ENCODE measurements at regions not wholly inside any gene's neighbourhood (a gene's known extent, or its start where the extent isn't known, plus 50 kb on each side); places are given as distances from the start of the nearest gene placed in this dataset.
A peak's percentile ranks its signal among the peaks of the same experiment; 100 is the strongest.

DNA sequence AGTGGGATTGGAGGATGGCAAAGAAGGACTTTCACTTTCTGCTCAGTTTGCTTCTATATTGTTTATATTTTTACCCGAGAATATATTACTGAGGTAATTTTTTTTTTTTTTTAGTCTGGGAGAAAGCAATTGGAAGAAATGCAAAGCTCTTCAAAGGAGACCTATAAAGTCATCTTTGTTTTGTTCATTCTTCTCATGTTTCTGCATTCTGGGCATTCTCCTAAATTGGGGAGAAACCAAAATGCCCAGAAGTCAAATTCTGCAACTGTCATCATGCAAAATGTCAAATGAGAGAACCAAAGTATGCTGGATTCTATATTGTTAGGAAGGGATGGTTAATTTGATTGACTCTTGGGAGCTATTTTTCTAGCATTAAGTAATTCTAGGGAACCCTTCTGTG, 168.3 kb upstream of the TSC22D2 start:
- no peaks in the 10 kb centered on the region for H3K36me3 ChIP-seq (replicated peaks; ENCODE audit: insufficient read depth, low read depth)
- H3K4me1 ChIP-seq (ENCODE audit: insufficient read depth): peaks cover 19% of the 10 kb centered on the region
- H4K20me1 ChIP-seq (ENCODE audit: insufficient read depth, poor library complexity, severe bottlenecking): no peaks in the 10 kb centered on the region
- WGBS (ENCODE audit: low lambda C conversion rate, missing lambda C conversion rate): 44% methylated on average over 1 of the region's 1 CpG
- TF ChIP-seq, protein P1, sequence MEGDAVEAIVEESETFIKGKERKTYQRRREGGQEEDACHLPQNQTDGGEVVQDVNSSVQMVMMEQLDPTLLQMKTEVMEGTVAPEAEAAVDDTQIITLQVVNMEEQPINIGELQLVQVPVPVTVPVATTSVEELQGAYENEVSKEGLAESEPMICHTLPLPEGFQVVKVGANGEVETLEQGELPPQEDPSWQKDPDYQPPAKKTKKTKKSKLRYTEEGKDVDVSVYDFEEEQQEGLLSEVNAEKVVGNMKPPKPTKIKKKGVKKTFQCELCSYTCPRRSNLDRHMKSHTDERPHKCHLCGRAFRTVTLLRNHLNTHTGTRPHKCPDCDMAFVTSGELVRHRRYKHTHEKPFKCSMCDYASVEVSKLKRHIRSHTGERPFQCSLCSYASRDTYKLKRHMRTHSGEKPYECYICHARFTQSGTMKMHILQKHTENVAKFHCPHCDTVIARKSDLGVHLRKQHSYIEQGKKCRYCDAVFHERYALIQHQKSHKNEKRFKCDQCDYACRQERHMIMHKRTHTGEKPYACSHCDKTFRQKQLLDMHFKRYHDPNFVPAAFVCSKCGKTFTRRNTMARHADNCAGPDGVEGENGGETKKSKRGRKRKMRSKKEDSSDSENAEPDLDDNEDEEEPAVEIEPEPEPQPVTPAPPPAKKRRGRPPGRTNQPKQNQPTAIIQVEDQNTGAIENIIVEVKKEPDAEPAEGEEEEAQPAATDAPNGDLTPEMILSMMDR (IDR thresholded peaks at IDR 0.05; ENCODE audit: poor library complexity): no peak
- TF ChIP-seq EZH2phosphoT487 (IDR thresholded peaks at IDR 0.05; ENCODE audit: low read depth, severe bottlenecking, unreplicated experiment): no peak
- no peak for TF ChIP-seq EZH2 (IDR thresholded peaks at IDR 0.05; ENCODE audit: borderline replicate concordance)
- no peak for DNase-seq (ENCODE audit: low spot score)
- H3K79me2 ChIP-seq: no peaks in the 10 kb centered on the region
- no peaks in the 10 kb centered on the region for H3K9me2 ChIP-seq (replicated peaks; ENCODE audit: insufficient read depth)
- no peak overlapping the region for H3K4me2 ChIP-seq
- H3K27me3 ChIP-seq: no peaks in the 10 kb centered on the region
- no peak overlapping the region for H3K27ac ChIP-seq
- H2AFZ ChIP-seq: no peak overlapping the region
- no peaks in the 10 kb centered on the region for H3K9me3 ChIP-seq (ENCODE audit: low read depth)
- no peak overlapping the region for H3K4me3 ChIP-seq

DNA sequence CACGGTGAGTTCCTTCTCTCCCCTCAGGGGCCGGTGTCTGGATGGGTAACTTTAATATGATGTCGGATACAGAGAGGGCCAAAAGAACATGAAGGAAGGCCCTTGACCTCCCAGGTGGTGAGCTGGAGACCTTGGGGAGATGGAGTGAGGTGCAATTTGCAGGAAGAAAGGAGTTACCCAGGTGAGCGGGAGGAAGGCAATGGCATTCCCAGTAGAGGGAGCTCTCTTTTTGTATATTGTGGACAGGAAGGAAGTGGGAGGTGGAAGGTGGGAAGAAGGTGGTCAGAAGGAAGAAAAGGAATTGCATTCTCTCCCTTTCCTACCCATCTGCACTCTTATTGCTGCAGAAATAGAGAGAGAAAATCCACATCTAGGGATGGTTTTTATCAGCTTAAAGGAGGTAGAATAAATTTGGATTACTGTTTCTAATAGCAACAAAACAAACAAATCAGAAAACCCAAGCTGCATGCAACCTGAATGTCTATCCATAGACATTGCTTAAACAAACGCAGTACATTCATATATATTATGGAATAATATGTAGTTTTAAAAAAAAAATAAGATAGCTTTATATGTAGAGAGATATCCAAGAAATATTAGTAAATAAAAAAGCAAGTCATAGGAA, 169.0 kb upstream of the TSC22D2 start:
- peak; percentile 69 for DNase-seq (ENCODE audit: low spot score)
- H3K4me1 ChIP-seq (ENCODE audit: insufficient read depth): peaks cover 19% of the 10 kb centered on the region
- no peaks in the 10 kb centered on the region for H4K20me1 ChIP-seq (ENCODE audit: insufficient read depth, poor library complexity, severe bottlenecking)
- no peaks in the 10 kb centered on the region for H3K9me3 ChIP-seq (ENCODE audit: low read depth)
- no peak overlapping the region for H3K27ac ChIP-seq
- peak overlapping the region; percentile 15 for H3K4me2 ChIP-seq
- no peak for TF ChIP-seq EZH2 (IDR thresholded peaks at IDR 0.05; ENCODE audit: borderline replicate concordance)
- TF ChIP-seq, protein P1 (IDR thresholded peaks at IDR 0.05; ENCODE audit: poor library complexity): peak; percentile 55
- 54% methylated on average over 5 of the region's 5 CpGs for WGBS (ENCODE audit: low lambda C conversion rate, missing lambda C conversion rate)
- H3K4me3 ChIP-seq: no peak overlapping the region
- H3K36me3 ChIP-seq (replicated peaks; ENCODE audit: insufficient read depth, low read depth): no peaks in the 10 kb centered on the region
- H3K27me3 ChIP-seq: no peaks in the 10 kb centered on the region
- H3K9me2 ChIP-seq (replicated peaks; ENCODE audit: insufficient read depth): no peaks in the 10 kb centered on the region
- H3K79me2 ChIP-seq: no peaks in the 10 kb centered on the region
- no peak overlapping the region for H2AFZ ChIP-seq

DNA sequence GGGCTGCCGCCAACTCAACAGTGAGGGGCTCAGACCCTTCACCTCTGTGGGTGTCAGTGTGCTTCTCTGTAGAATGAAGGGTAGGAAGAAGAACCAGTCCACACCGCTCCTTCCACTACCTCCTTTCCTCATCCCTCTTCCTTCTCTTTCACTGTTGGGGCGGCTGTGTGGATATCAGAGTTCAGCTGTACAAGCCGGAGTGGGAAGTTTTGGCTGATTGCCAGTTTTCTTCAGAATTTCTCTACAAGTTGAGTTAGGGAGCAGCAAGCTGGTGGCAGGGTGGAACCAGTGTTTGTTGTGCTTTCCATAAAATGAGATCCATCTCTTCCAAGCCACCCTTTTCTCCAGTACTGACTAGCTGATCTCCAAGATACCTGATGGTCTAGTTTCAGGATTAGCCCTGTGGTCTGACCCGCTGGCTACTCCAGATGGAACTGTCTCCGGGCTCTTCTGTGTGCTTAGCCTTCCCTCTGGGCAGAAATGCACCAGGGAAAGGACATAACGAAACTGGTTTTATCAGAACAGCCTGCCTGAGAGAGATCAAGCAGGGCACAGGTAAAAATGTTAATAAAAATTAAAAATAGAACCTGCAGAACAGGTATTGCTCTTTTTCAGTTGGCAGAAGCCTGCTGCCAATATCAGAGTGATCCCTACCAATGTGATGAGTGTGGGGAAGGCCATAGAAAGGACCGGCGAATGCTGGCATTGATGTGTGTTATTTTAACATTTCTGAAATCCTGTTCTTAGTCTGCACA, 169.9 kb upstream of the TSC22D2 start:
- peak overlapping the region; percentile 15 for H3K4me2 ChIP-seq

More for the DNA sequence above, 169.9 kb upstream of the TSC22D2 start:
- H3K4me1 ChIP-seq (ENCODE audit: insufficient read depth): peaks cover 19% of the 10 kb centered on the region
- no peaks in the 10 kb centered on the region for H4K20me1 ChIP-seq (ENCODE audit: insufficient read depth, poor library complexity, severe bottlenecking)
- no peaks in the 10 kb centered on the region for H3K36me3 ChIP-seq (replicated peaks; ENCODE audit: insufficient read depth, low read depth)
- no peaks in the 10 kb centered on the region for H3K9me3 ChIP-seq (ENCODE audit: low read depth)
- TF ChIP-seq, protein P1 (IDR thresholded peaks at IDR 0.05; ENCODE audit: poor library complexity): no peak
- TF ChIP-seq EZH2phosphoT487 (IDR thresholded peaks at IDR 0.05; ENCODE audit: low read depth, severe bottlenecking, unreplicated experiment) (no peak), EZH2 (IDR thresholded peaks at IDR 0.05; ENCODE audit: borderline replicate concordance) (no peak)
- no peaks in the 10 kb centered on the region for H3K79me2 ChIP-seq
- H3K9me2 ChIP-seq (replicated peaks; ENCODE audit: insufficient read depth): no peaks in the 10 kb centered on the region
- WGBS (ENCODE audit: low lambda C conversion rate, missing lambda C conversion rate): 77% methylated on average over 9 of the region's 9 CpGs
- DNase-seq (ENCODE audit: low spot score): peak; percentile 55
- H3K27me3 ChIP-seq: no peaks in the 10 kb centered on the region
- H3K27ac ChIP-seq: peak overlapping the region; percentile 6
- H3K4me3 ChIP-seq: no peak overlapping the region
- no peak overlapping the region for H2AFZ ChIP-seq

Measured in hepatocyte (in vitro differentiated cells).